ENCODE measurements at regions not wholly inside any gene's neighbourhood (a gene's known extent, or its start where the extent isn't known, plus 50 kb on each side); places are given as distances from the start of the nearest gene placed in this dataset.

- no peak for TF ChIP-seq CTCF (IDR thresholded peaks at IDR 0.05)
- no peak for TF ChIP-seq POLR2A (IDR thresholded peaks at IDR 0.05)
Measured at GRCh38 chr4:101655857-101656256, 134.7 kb upstream of the BANK1 start.
